Ascending aorta (tissue), 2 donors: ENCODE measurements at regions not wholly inside any gene's neighbourhood (a gene's known extent, or its start where the extent isn't known, plus 50 kb on each side); places are given as distances from the start of the nearest gene placed in this dataset.

Source experiments
- DNase-seq, 2 donors: peaks; one replicate each; pipeline ENCODE4 v3.0.0-alpha.2; 2019; ENCODE audit warnings: low spot score in 2 of 2
- H3K27ac ChIP-seq, 2 donors: fragments of 200-600 bp; sonication (generic); one replicate each; pipeline ENCODE4 v1.5.1; 2016 to 2017; ENCODE audit warnings: mild to moderate bottlenecking in 1 of 2
- H3K27me3 ChIP-seq: fragments of 200-600 bp; sonication (generic); one replicate; pipeline ENCODE4 v1.5.1; 2017
- H3K36me3 ChIP-seq, 2 donors: fragments of 200-600 bp; sonication (generic); one replicate each; pipeline ENCODE4 v1.5.1; 2016
- H3K4me1 ChIP-seq, 2 donors: fragments of 200-600 bp; sonication (generic); one replicate each; pipeline ENCODE4 v1.5.1; 2016 to 2017; ENCODE audit warnings: mild to moderate bottlenecking in 1 of 2
- H3K4me3 ChIP-seq, 2 donors: fragments of 200-600 bp; sonication (generic); one replicate each; pipeline ENCODE4 v1.5.1; 2016 to 2017; ENCODE audit warnings: mild to moderate bottlenecking in 1 of 2
- H3K9me3 ChIP-seq, 2 donors: fragments of 200-600 bp; sonication (generic); one replicate each; pipeline ENCODE4 v1.5.1; 2016
- CTCF ChIP-seq, 3 experiments: fragments of 200-600 bp in 2 of 3; fragments of 450-650 bp in 1 of 3; sonication (generic) in 2 of 3; IDR thresholded peaks; one replicate each; pipeline ENCODE4 v1.5.1; 2016 to 2019; ENCODE audit warnings: antibody characterized with exemption in 3 of 3, mild to moderate bottlenecking in 1 of 3, moderate library complexity in 1 of 3
- intact Hi-C: fragments of 100-400 bp; cut with DNase I; formaldehyde crosslinking; loops from one replicate; pipeline ENCODE4 v1.15.1; 2023

- Histone ChIP-seq H3K27me3 (no peaks in the 10 kb centered on the region), H3K27ac (no peak overlapping the region), H3K9me3 (no peaks in the 10 kb centered on the region), H3K4me3 (no peak overlapping the region), H3K36me3 (no peaks in the 10 kb centered on the region), H3K4me1 (no peaks in the 10 kb centered on the region)
- TF ChIP-seq CTCF (IDR thresholded peaks at IDR 0.05): no peak
- DNase-seq: no peak
- intact Hi-C loops: no loop called here
Observed at GRCh38 chr2:58545300-58546280, 304.5 kb upstream of the FANCL start.

GRCh38 chr2:58543442-58543841, 302.3 kb upstream of the FANCL start:
- no peak for TF ChIP-seq CTCF (IDR thresholded peaks at IDR 0.05)
- Histone ChIP-seq H3K36me3 (no peaks in the 10 kb centered on the region), H3K4me3 (no peak overlapping the region), H3K9me3 (no peaks in the 10 kb centered on the region), H3K27ac (no peak overlapping the region), H3K27me3 (no peaks in the 10 kb centered on the region), H3K4me1 (no peaks in the 10 kb centered on the region)
- no peak for DNase-seq
- intact Hi-C loops: no loop called here

- no peak for DNase-seq
- Histone ChIP-seq H3K27me3 (no peaks in the 10 kb centered on the region), H3K9me3 (no peaks in the 10 kb centered on the region), H3K4me3 (no peak overlapping the region), H3K4me1 (no peaks in the 10 kb centered on the region), H3K36me3 (no peaks in the 10 kb centered on the region), H3K27ac (no peak overlapping the region)
- intact Hi-C loops: no loop called here
- no peak for TF ChIP-seq CTCF (IDR thresholded peaks at IDR 0.05)
Observed at GRCh38 chr2:58541511-58541910, 300.4 kb upstream of the FANCL start.

- intact Hi-C loops: no loop called here
- no peaks in the 10 kb centered on the region for H3K36me3 ChIP-seq
- no peak for DNase-seq
- H3K4me3 ChIP-seq: no peak overlapping the region
- H3K27ac ChIP-seq: no peak overlapping the region
- no peak for TF ChIP-seq CTCF (IDR thresholded peaks at IDR 0.05)
- H3K9me3 ChIP-seq: no peaks in the 10 kb centered on the region
- no peaks in the 10 kb centered on the region for H3K27me3 ChIP-seq
- no peaks in the 10 kb centered on the region for H3K4me1 ChIP-seq
Observed at GRCh38 chr2:58540681-58541080, 299.6 kb upstream of the FANCL start.

- Histone ChIP-seq H3K4me1 (no peaks in the 10 kb centered on the region), H3K36me3 (no peaks in the 10 kb centered on the region), H3K27me3 (no peaks in the 10 kb centered on the region), H3K9me3 (no peaks in the 10 kb centered on the region), H3K4me3 (no peak overlapping the region), H3K27ac (no peak overlapping the region)
- no peak for DNase-seq
- intact Hi-C loops: no loop called here
- TF ChIP-seq CTCF (IDR thresholded peaks at IDR 0.05): no peak
Observed at GRCh38 chr2:58539973-58540372, 298.8 kb upstream of the FANCL start.
